ENCODE measurements at regions not wholly inside any gene's neighbourhood (a gene's known extent, or its start where the extent isn't known, plus 50 kb on each side); places are given as distances from the start of the nearest gene placed in this dataset.

GRCh38 chr18:75679331-75679730 is 251.8 kb upstream of the SMIM21 start:
- intact Hi-C loops (cut with micrococcal nuclease) = no loop called here
- no peak for DNase-seq
- Mint-ChIP-seq H3K4me3 (no peak overlapping the region), H3K4me1 (no peaks in the 10 kb centered on the region), H3K9me3 (no peaks in the 10 kb centered on the region), H3K27ac (no peak overlapping the region), H3K27me3 (peaks cover 5% of the 10 kb centered on the region), H3K36me3 (ENCODE audit: low read depth) (no peaks in the 10 kb centered on the region)

GRCh38 chr18:75678627-75679026 is 251.1 kb upstream of the SMIM21 start:
- Mint-ChIP-seq H3K27ac (no peak overlapping the region), H3K36me3 (ENCODE audit: low read depth) (no peaks in the 10 kb centered on the region), H3K4me1 (no peaks in the 10 kb centered on the region), H3K9me3 (no peaks in the 10 kb centered on the region), H3K4me3 (no peak overlapping the region), H3K27me3 (peaks cover 5% of the 10 kb centered on the region)
- intact Hi-C loops (cut with micrococcal nuclease) = no loop called here
- DNase-seq = no peak

- no peaks in the 10 kb centered on the region for H3K9me3 Mint-ChIP-seq
- H3K4me3 Mint-ChIP-seq = no peak overlapping the region
- no peak overlapping the region for H3K27ac Mint-ChIP-seq
- no peaks in the 10 kb centered on the region for H3K36me3 Mint-ChIP-seq (ENCODE audit: low read depth)
- intact Hi-C loops (cut with micrococcal nuclease) = no loop called here
- peaks cover 5% of the 10 kb centered on the region for H3K27me3 Mint-ChIP-seq
- no peak for DNase-seq
- H3K4me1 Mint-ChIP-seq = no peaks in the 10 kb centered on the region
These were observed 250.4 kb upstream of the SMIM21 start for GRCh38 chr18:75677696-75678455.

- H3K27me3 Mint-ChIP-seq = peaks cover 2% of the 10 kb centered on the region
- H3K9me3 Mint-ChIP-seq = peaks cover 4% of the 10 kb centered on the region
- intact Hi-C loops (cut with micrococcal nuclease) = no loop called here
- peaks cover 4% of the 10 kb centered on the region for H3K4me1 Mint-ChIP-seq
- no peak overlapping the region for H3K27ac Mint-ChIP-seq
- H3K4me3 Mint-ChIP-seq = no peak overlapping the region
- no peak for DNase-seq
- H3K36me3 Mint-ChIP-seq (ENCODE audit: low read depth) = no peaks in the 10 kb centered on the region
These were observed 233.4 kb upstream of the SMIM21 start for GRCh38 chr18:75660932-75661331.

- H3K27ac Mint-ChIP-seq = no peak overlapping the region
- peaks cover 2% of the 10 kb centered on the region for H3K27me3 Mint-ChIP-seq
- no peak for DNase-seq
- intact Hi-C loops (cut with micrococcal nuclease) = no loop called here
- H3K4me3 Mint-ChIP-seq = no peak overlapping the region
- peaks cover 4% of the 10 kb centered on the region for H3K4me1 Mint-ChIP-seq
- H3K9me3 Mint-ChIP-seq = peaks cover 4% of the 10 kb centered on the region
- no peaks in the 10 kb centered on the region for H3K36me3 Mint-ChIP-seq (ENCODE audit: low read depth)
These were observed 232.1 kb upstream of the SMIM21 start for GRCh38 chr18:75659535-75660023.

GRCh38 chr18:75658330-75658729 is 230.8 kb upstream of the SMIM21 start:
- DNase-seq = no peak
- no peaks in the 10 kb centered on the region for H3K36me3 Mint-ChIP-seq (ENCODE audit: low read depth)
- peaks cover 4% of the 10 kb centered on the region for H3K9me3 Mint-ChIP-seq

GRCh38 chr18:75656563-75657247 is 229.2 kb upstream of the SMIM21 start:
- H3K27me3 Mint-ChIP-seq = peaks cover 2% of the 10 kb centered on the region
- H3K4me3 Mint-ChIP-seq = no peak overlapping the region
- intact Hi-C loops (cut with micrococcal nuclease) = no loop called here
- H3K9me3 Mint-ChIP-seq = peaks cover 4% of the 10 kb centered on the region
- H3K36me3 Mint-ChIP-seq (ENCODE audit: low read depth) = no peaks in the 10 kb centered on the region
- peaks cover 4% of the 10 kb centered on the region for H3K4me1 Mint-ChIP-seq
- no peak overlapping the region for H3K27ac Mint-ChIP-seq
- DNase-seq = no peak

More at GRCh38 chr18:75658330-75658729, 230.8 kb upstream of the SMIM21 start:
- intact Hi-C loops (cut with micrococcal nuclease) = no loop called here
- H3K4me1 Mint-ChIP-seq = peaks cover 4% of the 10 kb centered on the region
- H3K27ac Mint-ChIP-seq = no peak overlapping the region
- peaks cover 2% of the 10 kb centered on the region for H3K27me3 Mint-ChIP-seq
- no peak overlapping the region for H3K4me3 Mint-ChIP-seq

- DNase-seq = no peak
- Mint-ChIP-seq H3K4me1 (peaks cover 4% of the 10 kb centered on the region), H3K9me3 (peaks cover 4% of the 10 kb centered on the region), H3K36me3 (ENCODE audit: low read depth) (no peaks in the 10 kb centered on the region), H3K27me3 (peaks cover 2% of the 10 kb centered on the region), H3K4me3 (no peak overlapping the region), H3K27ac (no peak overlapping the region)
- intact Hi-C loops (cut with micrococcal nuclease) = no loop called here
These were observed 228.5 kb upstream of the SMIM21 start for GRCh38 chr18:75656035-75656434.

GRCh38 chr18:75654851-75655751 is 227.6 kb upstream of the SMIM21 start:
- intact Hi-C loops (cut with micrococcal nuclease) = no loop called here
- DNase-seq = no peak
- Mint-ChIP-seq H3K27ac (no peak overlapping the region), H3K9me3 (peaks cover 4% of the 10 kb centered on the region), H3K36me3 (ENCODE audit: low read depth) (no peaks in the 10 kb centered on the region), H3K4me1 (peaks cover 4% of the 10 kb centered on the region), H3K27me3 (peaks cover 2% of the 10 kb centered on the region), H3K4me3 (no peak overlapping the region)

GRCh38 chr18:75654386-75654785 is 226.9 kb upstream of the SMIM21 start:
- Mint-ChIP-seq H3K36me3 (ENCODE audit: low read depth) (no peaks in the 10 kb centered on the region), H3K27me3 (peaks cover 2% of the 10 kb centered on the region), H3K4me3 (no peak overlapping the region), H3K9me3 (peaks cover 4% of the 10 kb centered on the region), H3K4me1 (peaks cover 4% of the 10 kb centered on the region), H3K27ac (no peak overlapping the region)
- intact Hi-C loops (cut with micrococcal nuclease) = no loop called here
- no peak for DNase-seq

- Mint-ChIP-seq H3K36me3 (ENCODE audit: low read depth) (no peaks in the 10 kb centered on the region), H3K9me3 (no peaks in the 10 kb centered on the region), H3K27ac (no peak overlapping the region), H3K27me3 (no peaks in the 10 kb centered on the region), H3K4me3 (no peak overlapping the region), H3K4me1 (peaks cover 3% of the 10 kb centered on the region)
- no peak for DNase-seq
- intact Hi-C loops (cut with micrococcal nuclease) = no loop called here
These were observed 225.0 kb upstream of the SMIM21 start for GRCh38 chr18:75652528-75652927.

- H3K27me3 Mint-ChIP-seq = no peaks in the 10 kb centered on the region
- peak; percentile 22 for DNase-seq
- no peaks in the 10 kb centered on the region for H3K36me3 Mint-ChIP-seq (ENCODE audit: low read depth)
- H3K4me1 Mint-ChIP-seq = no peaks in the 10 kb centered on the region
- no peak overlapping the region for H3K27ac Mint-ChIP-seq
- H3K4me3 Mint-ChIP-seq = no peak overlapping the region
- intact Hi-C loops (cut with micrococcal nuclease) = no loop called here
- peaks cover 3% of the 10 kb centered on the region for H3K9me3 Mint-ChIP-seq
These were observed 217.4 kb upstream of the SMIM21 start for GRCh38 chr18:75644871-75645270.

- Mint-ChIP-seq H3K36me3 (ENCODE audit: low read depth) (no peaks in the 10 kb centered on the region), H3K9me3 (peaks cover 3% of the 10 kb centered on the region), H3K27me3 (no peaks in the 10 kb centered on the region), H3K4me1 (no peaks in the 10 kb centered on the region), H3K4me3 (no peak overlapping the region), H3K27ac (no peak overlapping the region)
- intact Hi-C loops (cut with micrococcal nuclease) = no loop called here
- no peak for DNase-seq
These were observed 215.6 kb upstream of the SMIM21 start for GRCh38 chr18:75643083-75643482.

- Mint-ChIP-seq H3K4me3 (no peak overlapping the region), H3K27me3 (no peaks in the 10 kb centered on the region), H3K36me3 (ENCODE audit: low read depth) (no peaks in the 10 kb centered on the region), H3K27ac (no peak overlapping the region), H3K4me1 (no peaks in the 10 kb centered on the region), H3K9me3 (no peaks in the 10 kb centered on the region)
- intact Hi-C loops (cut with micrococcal nuclease) = no loop called here
- peak; percentile 33 for DNase-seq
These were observed 211.9 kb upstream of the SMIM21 start for GRCh38 chr18:75639472-75639831.
